ENCODE measurements at regions not wholly inside any gene's neighbourhood (a gene's known extent, or its start where the extent isn't known, plus 50 kb on each side); places are given as distances from the start of the nearest gene placed in this dataset.
"Not testable (repeated sequence)": the region's sequence is repeated elsewhere in the genome, so short reads cannot be mapped to it uniquely, and the experiment has no call there.

DNA sequence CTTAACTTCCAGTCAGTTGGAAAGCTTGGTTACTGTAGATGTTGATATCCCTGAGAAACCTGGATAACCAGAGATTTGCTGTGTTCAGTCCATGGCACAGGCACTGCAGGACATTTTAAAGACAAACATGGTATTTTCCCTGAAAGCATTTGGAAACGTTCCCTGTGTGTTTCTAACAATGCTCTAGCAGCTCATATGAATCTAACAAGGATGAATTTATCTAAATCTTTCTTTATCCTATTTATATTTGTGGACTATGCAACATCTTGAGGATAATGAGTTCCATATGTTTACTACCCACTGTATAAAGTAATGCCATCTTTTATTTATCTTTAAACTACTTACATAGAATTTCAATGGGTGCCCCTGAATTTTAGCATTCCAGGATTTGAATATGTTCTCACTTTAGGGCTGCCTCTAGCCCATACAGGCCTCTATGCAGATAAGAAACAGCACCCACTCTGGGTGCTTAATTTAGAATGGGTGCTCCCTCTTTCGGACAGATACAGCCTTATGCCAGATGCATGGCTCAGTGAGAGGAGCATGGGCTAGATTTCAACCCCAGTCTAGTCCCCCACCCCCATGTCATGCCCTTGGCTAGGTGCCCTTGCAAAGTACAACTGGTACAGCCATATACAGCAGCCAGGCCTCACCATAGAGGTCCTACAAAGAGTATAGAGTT, 50.6 kb upstream of the NEMP2 start:
- DNase-seq: no peak

DNA sequence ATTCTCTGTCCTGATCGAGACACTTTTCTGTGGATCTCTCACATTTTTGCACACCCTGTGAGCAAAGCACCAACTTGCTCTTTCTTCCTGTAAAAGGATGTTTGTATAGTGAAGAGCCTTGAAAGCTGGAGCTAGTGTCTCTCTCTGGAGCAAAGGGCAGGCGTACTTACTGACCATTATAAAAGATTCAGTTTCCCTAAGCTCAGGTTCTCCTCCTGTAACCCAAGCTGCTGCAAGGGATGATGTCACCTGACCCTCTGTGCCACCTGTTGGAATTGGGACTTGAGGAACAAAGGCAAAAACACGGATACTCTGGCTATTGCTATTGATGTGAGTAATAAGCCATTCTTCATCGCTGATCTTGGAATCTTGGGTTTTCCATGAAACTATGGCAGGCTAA, 52.6 kb upstream of the NEMP2 start:
- DNase-seq: no peak

DNA sequence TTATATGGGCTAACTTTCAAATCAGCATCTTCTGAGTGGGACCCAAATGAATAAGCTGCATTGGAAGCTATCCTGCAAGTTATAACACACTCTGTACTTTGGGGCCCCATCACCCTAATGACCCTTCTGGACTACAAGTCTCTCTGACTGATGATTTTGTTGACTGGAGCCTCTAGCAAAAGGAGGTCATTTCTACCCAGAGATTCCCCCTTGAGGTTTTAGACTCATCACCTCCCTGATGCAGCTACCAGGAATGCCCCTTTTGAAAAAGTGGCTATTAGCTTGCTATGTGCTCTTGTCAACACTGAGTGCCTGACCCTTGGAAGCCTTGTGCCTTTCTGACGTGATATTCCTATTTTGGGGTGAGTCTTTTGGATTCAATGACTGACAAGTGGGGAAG, 54.5 kb upstream of the NEMP2 start:
- no peak for DNase-seq

DNA sequence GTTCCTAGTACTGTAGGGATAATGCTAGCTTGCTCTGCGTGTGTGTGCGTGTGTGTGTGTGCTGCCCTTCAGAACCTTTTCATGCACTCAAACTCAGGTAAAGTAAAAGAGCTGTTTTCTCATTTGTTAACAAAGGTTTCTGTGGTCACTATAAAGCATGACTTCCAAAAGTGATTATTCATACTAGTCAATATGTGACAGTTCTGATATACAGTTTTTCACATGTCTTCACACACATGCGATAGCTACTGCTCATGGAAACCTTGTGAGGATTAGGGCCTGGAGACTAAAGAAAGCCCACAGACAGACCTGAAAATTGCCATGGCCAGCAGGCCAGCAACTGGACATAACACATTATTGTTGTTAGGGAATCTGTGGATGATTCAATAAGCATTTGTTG, 56.9 kb upstream of the NEMP2 start:
- no peak for DNase-seq

DNA sequence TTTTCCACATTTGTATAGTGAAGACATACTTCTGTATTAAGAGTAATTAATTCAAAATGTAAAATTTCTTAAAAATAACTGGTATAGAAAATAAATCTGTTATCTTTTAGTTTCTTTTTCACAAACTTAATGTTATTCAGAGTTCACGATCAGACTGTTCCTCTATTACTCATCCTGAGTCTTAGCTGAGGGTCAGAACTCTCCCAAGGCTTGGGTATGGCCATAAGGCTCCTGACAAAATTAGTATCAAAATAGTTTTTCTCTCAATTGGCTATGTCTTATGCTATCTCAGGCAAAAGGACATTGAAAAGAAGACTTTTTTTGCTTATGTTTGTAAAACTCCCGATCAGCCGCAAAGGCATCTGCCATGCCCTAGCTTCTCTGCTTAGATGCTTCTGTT, 56.1 kb upstream of the NAB1 start:
- DNase-seq: no peak

DNA sequence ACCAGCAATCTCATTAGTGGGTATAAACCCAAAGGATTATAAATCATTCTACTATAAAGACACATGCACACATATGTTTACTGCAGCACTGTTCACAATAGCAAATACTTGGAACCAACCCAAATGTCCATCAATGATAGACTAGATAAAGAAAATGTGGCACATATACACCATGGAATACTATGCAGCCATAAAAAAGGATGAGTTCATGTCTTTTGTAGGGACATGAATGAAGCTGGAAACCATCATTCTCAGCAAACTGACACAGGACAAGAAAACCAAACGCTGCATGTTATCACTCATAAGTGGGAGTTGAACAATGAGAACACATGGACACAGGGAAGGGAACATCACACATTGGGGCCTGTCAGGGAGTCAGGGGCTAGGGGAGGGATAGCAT, 53.0 kb upstream of the NAB1 start:
- not testable (repeated sequence) for DNase-seq

DNA sequence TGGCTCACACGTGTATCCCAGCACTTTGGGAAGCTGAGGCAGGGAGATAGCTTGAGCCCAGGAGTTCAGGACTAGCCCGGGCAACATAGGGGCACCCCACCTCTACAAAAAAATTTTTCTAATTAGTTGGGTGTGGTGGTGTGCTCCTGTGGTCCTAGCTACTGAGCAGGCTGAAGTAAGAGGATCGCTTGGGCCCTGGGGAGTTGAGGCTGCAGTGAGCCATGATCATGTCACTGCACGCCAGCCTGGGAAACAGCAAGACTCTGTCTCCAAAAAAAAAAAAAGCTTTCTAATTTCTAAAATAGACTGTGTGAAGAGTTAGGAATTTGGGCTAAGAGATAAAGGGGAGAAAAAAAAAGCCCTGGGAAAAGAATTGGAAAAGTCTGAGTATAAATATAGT, 51.9 kb upstream of the NAB1 start:
- DNase-seq: no peak

DNA sequence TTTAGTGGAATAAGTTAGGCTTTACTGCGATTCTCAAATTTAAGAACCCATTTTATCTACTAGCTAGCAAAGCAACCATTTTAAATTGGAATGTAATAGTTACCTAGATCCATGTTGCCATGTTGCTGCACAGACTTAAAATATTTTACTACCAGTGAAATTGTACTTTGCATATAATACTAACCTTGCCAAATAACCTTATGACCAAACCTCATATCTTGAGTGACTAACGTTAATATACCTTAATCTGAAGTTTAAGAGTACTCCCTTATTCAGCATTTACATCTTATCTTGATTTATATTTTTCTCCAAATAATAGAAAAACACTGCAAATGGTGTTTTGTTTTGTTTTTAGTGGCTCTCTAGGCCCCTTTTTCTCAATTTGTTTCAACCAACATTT, 50.3 kb upstream of the NAB1 start:
- DNase-seq: no peak

DNA sequence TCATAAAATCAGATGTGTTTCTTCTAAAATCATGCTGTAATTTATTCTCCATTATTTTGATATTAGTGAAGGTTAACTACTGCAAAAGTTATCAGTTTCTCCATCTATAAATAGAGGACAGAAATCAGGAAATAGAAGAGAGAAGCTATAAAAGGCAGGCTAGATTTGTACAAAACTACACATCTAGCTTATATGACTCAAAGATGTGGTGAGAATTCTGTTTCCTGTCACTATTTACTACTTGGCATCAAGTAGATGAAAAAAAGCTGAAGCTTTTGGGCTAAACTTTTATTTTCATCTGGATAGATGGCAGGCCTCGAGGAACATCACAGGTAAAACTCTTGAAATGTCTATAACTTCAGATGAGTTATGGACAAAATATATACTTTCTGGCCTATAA, 49.8 kb upstream of the NAB1 start:
- peak; percentile 28 for DNase-seq
